ENCODE measurements at regions not wholly inside any gene's neighbourhood (a gene's known extent, or its start where the extent isn't known, plus 50 kb on each side); places are given as distances from the start of the nearest gene placed in this dataset.

GRCh38 chr10:53115660-53116059 lies 343.1 kb upstream of the MBL2 start:
- no peak for TF ChIP-seq CTCF (IDR thresholded peaks at IDR 0.05 in 4 of 5, conservative IDR thresholded peaks at IDR 0.05 in 1 of 5)
- no peak for TF ChIP-seq POLR2A (IDR thresholded peaks at IDR 0.05)
